HFF-Myc (cell line): ENCODE measurements at regions not wholly inside any gene's neighbourhood (a gene's known extent, or its start where the extent isn't known, plus 50 kb on each side); places are given as distances from the start of the nearest gene placed in this dataset.

ENCODE experiments used
- DNase-seq: peaks from one replicate; pipeline ENCODE4 v3.0.0-alpha.2; 2011; ENCODE audit warnings: low read depth; ENCODE audit errors: extremely low read depth
- H3K4me3 ChIP-seq: replicated peaks from 2 replicates; pipeline ENCODE4 v1.5.1; 2011; ENCODE audit warnings: low read depth, mild to moderate bottlenecking, control low read depth, low read length
- TF ChIP-seq, protein P1 (sequence below): IDR thresholded peaks from 2 replicates; pipeline ENCODE4 v1.5.1; 2012; ENCODE audit warnings: mild to moderate bottlenecking, low read depth, low read length, control low read depth; ENCODE audit errors: missing control alignments

DNA sequence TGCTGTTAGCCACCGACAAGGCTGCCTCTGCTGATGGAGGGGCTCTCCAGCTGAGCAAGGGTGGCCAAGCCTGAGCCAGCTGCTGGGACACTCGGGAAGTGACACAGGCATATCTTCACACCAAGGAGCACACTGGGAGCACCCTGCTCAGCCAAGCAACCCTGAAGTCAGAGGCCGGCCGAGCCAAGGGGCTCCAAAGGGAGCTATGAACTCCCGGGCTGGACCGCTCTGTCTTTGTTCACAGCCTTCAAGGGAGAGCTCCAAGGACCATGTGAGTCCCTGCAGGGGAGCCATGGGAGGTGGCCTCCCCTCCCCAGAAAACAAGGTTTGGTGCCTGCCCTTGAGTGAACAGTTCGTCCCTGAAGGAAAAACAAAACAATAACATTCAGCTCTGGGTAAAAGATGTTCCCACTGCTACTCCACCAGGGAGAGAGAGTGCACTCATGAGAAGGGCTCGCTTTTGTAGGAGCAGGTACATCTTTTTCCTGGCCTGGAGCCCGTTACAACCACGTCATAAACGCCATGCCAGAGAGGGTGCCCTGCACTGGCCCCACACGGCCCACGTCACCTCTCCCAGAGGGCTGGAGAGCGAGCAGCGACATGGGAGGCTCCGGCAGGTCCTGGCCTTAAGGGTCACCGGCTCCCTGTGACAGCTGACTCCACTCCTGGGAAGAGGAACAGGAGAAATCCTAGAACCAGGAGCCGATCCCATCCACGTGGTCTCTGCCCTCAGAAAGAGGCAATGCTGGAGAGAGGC lies 56.3 kb upstream of the SLC25A33 start:
- DNase-seq = no peak
- H3K4me3 ChIP-seq = no peak overlapping the region
- TF ChIP-seq, protein P1, sequence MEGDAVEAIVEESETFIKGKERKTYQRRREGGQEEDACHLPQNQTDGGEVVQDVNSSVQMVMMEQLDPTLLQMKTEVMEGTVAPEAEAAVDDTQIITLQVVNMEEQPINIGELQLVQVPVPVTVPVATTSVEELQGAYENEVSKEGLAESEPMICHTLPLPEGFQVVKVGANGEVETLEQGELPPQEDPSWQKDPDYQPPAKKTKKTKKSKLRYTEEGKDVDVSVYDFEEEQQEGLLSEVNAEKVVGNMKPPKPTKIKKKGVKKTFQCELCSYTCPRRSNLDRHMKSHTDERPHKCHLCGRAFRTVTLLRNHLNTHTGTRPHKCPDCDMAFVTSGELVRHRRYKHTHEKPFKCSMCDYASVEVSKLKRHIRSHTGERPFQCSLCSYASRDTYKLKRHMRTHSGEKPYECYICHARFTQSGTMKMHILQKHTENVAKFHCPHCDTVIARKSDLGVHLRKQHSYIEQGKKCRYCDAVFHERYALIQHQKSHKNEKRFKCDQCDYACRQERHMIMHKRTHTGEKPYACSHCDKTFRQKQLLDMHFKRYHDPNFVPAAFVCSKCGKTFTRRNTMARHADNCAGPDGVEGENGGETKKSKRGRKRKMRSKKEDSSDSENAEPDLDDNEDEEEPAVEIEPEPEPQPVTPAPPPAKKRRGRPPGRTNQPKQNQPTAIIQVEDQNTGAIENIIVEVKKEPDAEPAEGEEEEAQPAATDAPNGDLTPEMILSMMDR = no peak

DNA sequence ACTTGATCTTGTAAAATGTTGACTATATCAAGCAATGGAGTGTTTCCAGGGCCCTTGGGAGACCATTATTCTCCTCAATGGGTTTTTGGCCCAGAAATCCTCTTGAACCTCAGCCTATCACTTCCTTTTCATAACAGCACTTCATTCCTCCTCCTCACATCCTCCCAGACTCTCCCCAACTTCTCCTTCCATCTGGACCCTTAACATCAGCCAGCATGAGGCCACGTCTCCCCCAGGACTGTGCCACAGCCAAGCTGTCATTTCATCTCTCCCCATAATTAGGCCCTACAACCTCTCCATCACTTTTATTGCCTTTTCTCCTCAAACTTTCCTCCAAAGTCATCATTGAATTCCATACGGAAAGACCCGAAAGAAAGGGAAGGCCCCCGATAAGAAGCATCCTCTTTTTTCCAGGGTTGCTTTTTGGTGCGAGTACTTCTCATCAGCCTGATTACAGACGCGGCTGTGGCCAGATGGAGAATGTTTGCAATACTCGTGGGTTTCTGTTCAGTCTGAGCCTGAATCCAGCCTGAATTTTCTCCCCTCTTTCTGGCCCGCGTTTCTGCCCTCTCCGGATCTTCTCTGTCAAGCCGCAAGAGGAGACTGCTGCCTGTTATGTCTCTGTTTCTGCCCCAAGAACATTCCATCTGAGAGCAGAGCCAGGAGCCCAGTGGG lies 52.7 kb upstream of the SLC25A33 start:
- DNase-seq = no peak
- no peak overlapping the region for H3K4me3 ChIP-seq
- TF ChIP-seq, protein P1 = no peak
